Fibroblast of lung (primary cell): ENCODE measurements at regions not wholly inside any gene's neighbourhood (a gene's known extent, or its start where the extent isn't known, plus 50 kb on each side); places are given as distances from the start of the nearest gene placed in this dataset.

Source experiments
- DNase-seq, 2 donors: peaks; one replicate each; pipeline versions ENCODE4 v3.0.0 to v3.0.0-alpha.2; 2010; ENCODE audit warnings: low read depth in 2 of 2
- H2AFZ ChIP-seq: 2 replicates; pipeline ENCODE4 v1.5.1; 2012; ENCODE audit warnings: low read length, control low read depth, inconsistent platforms
- H3K27ac ChIP-seq: 2 replicates; pipeline ENCODE4 v1.5.1; 2011; ENCODE audit warnings: low read length, control low read depth; ENCODE audit not compliant: insufficient read depth
- H3K27me3 ChIP-seq: 2 replicates; pipeline ENCODE4 v1.5.1; 2011; ENCODE audit warnings: mild to moderate bottlenecking, low read length; ENCODE audit not compliant: control insufficient read depth, insufficient read depth
- H3K36me3 ChIP-seq: 2 replicates; pipeline ENCODE4 v1.5.1; 2011; ENCODE audit warnings: low read length; ENCODE audit not compliant: control insufficient read depth, insufficient read depth
- H3K4me1 ChIP-seq: 2 replicates; pipeline ENCODE4 v1.5.1; 2011; ENCODE audit warnings: low read length; ENCODE audit not compliant: control insufficient read depth, insufficient read depth; ENCODE audit errors: extremely low read depth
- H3K4me2 ChIP-seq: 2 replicates; pipeline ENCODE4 v1.5.1; 2011; ENCODE audit warnings: low read length, control low read depth; ENCODE audit not compliant: insufficient read depth; ENCODE audit errors: extremely low read depth
- H3K4me3 ChIP-seq, 4 experiments: fragments of 200-600 bp in 1 of 4; sonication (generic) in 1 of 4; replicated peaks in 1 of 4; 2 replicates each; pipeline ENCODE4 v1.5.1; 2011 to 2016; ENCODE audit warnings: low read length in 4 of 4, low read depth in 3 of 4, mild to moderate bottlenecking in 3 of 4, control low read depth in 2 of 4, inconsistent platforms in 1 of 4, mixed read lengths in 1 of 4; ENCODE audit not compliant: insufficient read depth in 1 of 4; ENCODE audit errors: control extremely low read depth in 1 of 4
- H3K79me2 ChIP-seq: 2 replicates; pipeline ENCODE4 v1.5.1; 2012; ENCODE audit warnings: mild to moderate bottlenecking, low read length, inconsistent platforms; ENCODE audit not compliant: control insufficient read depth, insufficient read depth
- H3K9ac ChIP-seq: 2 replicates; pipeline ENCODE4 v1.5.1; 2011; ENCODE audit warnings: mild to moderate bottlenecking, low read length, control low read depth; ENCODE audit not compliant: insufficient read depth
- H3K9me3 ChIP-seq: 2 replicates; pipeline ENCODE4 v1.5.1; 2012; ENCODE audit warnings: low read depth, low read length; ENCODE audit not compliant: control insufficient read depth, insufficient read depth
- H4K20me1 ChIP-seq: 2 replicates; pipeline ENCODE4 v1.5.1; 2011; ENCODE audit warnings: low read length; ENCODE audit not compliant: control insufficient read depth, insufficient read depth; ENCODE audit errors: extremely low read depth
- EZH2 ChIP-seq: IDR thresholded peaks from 2 replicates; pipeline ENCODE4 v1.5.1; 2012; ENCODE audit warnings: low read length, control low read depth, mild to moderate bottlenecking; ENCODE audit errors: missing control alignments
- TF ChIP-seq, protein P1 (sequence below), 2 donors: IDR thresholded peaks in 1 of 2; conservative IDR thresholded peaks in 1 of 2; 1 replicate in 1 of 2; 2 replicates in 1 of 2; pipeline ENCODE4 v1.5.1; 2011 to 2012; ENCODE audit warnings: low read length in 2 of 2, control low read depth in 1 of 2, inconsistent platforms in 1 of 2, low read depth in 1 of 2, mild to moderate bottlenecking in 1 of 2

DNA sequence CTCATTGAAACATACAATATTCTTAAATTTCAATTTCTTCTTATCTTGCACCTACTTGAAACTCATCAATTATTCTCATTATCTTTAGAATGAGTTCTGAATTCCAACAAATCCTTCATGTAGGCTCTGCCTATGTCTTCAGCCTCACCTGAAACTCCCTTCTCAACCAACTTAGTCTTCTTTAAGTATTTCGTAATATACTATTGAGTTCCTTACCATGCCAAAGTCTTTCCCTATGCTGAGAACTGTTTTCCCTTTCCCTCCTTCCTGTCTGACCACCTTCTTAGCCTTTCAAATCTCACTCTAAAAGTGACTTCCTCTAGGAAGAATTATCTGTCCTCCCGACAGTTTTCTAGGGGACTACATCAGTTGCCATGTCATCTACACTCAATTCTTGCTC lies 50.9 kb upstream of the ZFAND5 start:
- Histone ChIP-seq H3K4me3 (no peak overlapping the region), H3K79me2 (no peaks in the 10 kb centered on the region), H3K27ac (no peak overlapping the region), H3K36me3 (no peaks in the 10 kb centered on the region), H3K27me3 (no peaks in the 10 kb centered on the region), H4K20me1 (no peaks in the 10 kb centered on the region), H2AFZ (no peak overlapping the region), H3K9me3 (no peaks in the 10 kb centered on the region), H3K9ac (no peak overlapping the region), H3K4me2 (no peak overlapping the region), H3K4me1 (no peaks in the 10 kb centered on the region)
- DNase-seq: no peak
- TF ChIP-seq, protein P1, sequence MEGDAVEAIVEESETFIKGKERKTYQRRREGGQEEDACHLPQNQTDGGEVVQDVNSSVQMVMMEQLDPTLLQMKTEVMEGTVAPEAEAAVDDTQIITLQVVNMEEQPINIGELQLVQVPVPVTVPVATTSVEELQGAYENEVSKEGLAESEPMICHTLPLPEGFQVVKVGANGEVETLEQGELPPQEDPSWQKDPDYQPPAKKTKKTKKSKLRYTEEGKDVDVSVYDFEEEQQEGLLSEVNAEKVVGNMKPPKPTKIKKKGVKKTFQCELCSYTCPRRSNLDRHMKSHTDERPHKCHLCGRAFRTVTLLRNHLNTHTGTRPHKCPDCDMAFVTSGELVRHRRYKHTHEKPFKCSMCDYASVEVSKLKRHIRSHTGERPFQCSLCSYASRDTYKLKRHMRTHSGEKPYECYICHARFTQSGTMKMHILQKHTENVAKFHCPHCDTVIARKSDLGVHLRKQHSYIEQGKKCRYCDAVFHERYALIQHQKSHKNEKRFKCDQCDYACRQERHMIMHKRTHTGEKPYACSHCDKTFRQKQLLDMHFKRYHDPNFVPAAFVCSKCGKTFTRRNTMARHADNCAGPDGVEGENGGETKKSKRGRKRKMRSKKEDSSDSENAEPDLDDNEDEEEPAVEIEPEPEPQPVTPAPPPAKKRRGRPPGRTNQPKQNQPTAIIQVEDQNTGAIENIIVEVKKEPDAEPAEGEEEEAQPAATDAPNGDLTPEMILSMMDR (conservative IDR thresholded peaks at IDR 0.05 in 1 of 2, IDR thresholded peaks at IDR 0.05 in 1 of 2; ENCODE audit: low read depth in 1 of 2, low read length in 2 of 2): no peak
- no peak for TF ChIP-seq EZH2

DNA sequence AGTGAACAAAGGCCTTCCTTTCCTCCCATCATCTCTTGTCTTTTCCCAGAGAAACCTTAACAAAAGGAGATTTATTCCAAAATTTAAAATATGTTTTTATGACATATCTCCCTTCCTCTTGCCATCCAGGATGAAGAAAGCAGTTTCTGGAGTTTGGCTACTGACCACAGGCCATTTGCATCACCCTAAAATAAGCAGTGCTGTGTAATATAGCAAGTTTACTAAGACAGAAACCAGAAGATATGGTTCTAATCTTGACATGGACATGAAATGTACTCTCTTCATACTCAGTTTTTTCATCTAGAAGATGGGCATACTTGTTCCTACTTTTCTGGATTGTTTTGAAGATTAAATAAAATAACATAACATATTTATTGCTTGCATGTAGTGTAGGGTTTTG lies 50.2 kb upstream of the ZFAND5 start:
- Histone ChIP-seq H3K79me2 (no peaks in the 10 kb centered on the region), H3K9me3 (no peaks in the 10 kb centered on the region), H3K4me3 (no peak overlapping the region), H3K36me3 (no peaks in the 10 kb centered on the region), H3K4me2 (no peak overlapping the region), H3K27ac (no peak overlapping the region), H2AFZ (no peak overlapping the region), H3K9ac (no peak overlapping the region), H3K27me3 (no peaks in the 10 kb centered on the region), H4K20me1 (no peaks in the 10 kb centered on the region), H3K4me1 (no peaks in the 10 kb centered on the region)
- no peak for DNase-seq
- TF ChIP-seq, protein P1 (conservative IDR thresholded peaks at IDR 0.05 in 1 of 2, IDR thresholded peaks at IDR 0.05 in 1 of 2; ENCODE audit: low read depth in 1 of 2, low read length in 2 of 2): no peak
- TF ChIP-seq EZH2: no peak
